Caco-2 (cell line): ENCODE measurements at regions not wholly inside any gene's neighbourhood (a gene's known extent, or its start where the extent isn't known, plus 50 kb on each side); places are given as distances from the start of the nearest gene placed in this dataset.

Source experiments
- BruUV-seq: library from RNA; stranded (reverse); fragments of 400-500 nt; replicated peaks from 2 replicates; lab custom pipeline; 2021; lab: Mats Ljungman, UMichigan
- CTCF ChIA-PET: fragments of 300-600 bp; sonication (Branson Sonifier 250); formaldehyde crosslinking; loops from one replicate; lab custom pipeline; 2022; ENCODE audit warnings: antibody characterized with exemption; lab: Charles Lee
- POLR2A ChIA-PET: fragments of 300-600 bp; sonication (Branson Sonifier 250); formaldehyde crosslinking; loops from one replicate; lab custom pipeline; 2022; ENCODE audit warnings: antibody characterized with exemption; lab: Charles Lee
- DNase-seq, 2 experiments: peaks; one replicate each; pipeline versions ENCODE4 v3.0.0 to v3.0.0-alpha.2; 2020 to 2022
- H3K27me3 ChIP-seq: replicated peaks from 2 replicates; pipeline ENCODE4 v1.6.0; 2011; ENCODE audit warnings: low read length; ENCODE audit not compliant: control insufficient read depth, insufficient read depth
- H3K36me3 ChIP-seq: 2 replicates; pipeline ENCODE4 v1.5.1; 2011; ENCODE audit warnings: low read length; ENCODE audit not compliant: control insufficient read depth, insufficient read depth
- H3K4me1 ChIP-seq: fragments of 250-450 bp; sonication (Bioruptor Pico); 2 replicates; pipeline ENCODE4 v1.5.1; 2020; ENCODE audit warnings: mild to moderate bottlenecking
- H3K4me3 ChIP-seq: 2 replicates; pipeline ENCODE4 v1.5.1; 2011; ENCODE audit warnings: low read depth, mild to moderate bottlenecking, control low read depth, low read length
- H3K9me3 ChIP-seq: fragments of 250-450 bp; sonication (Bioruptor Pico); 2 replicates; pipeline ENCODE4 v1.5.1; 2020; ENCODE audit warnings: mild to moderate bottlenecking, moderate library complexity
- H3K27ac Mint-ChIP-seq: one replicate; pipeline ENCODE4 v1.8.0; 2022; ENCODE audit warnings: mixed read lengths; ENCODE audit not compliant: unreplicated experiment
- H3K27me3 Mint-ChIP-seq: one replicate; pipeline ENCODE4 v1.8.0; 2022; ENCODE audit warnings: mixed read lengths; ENCODE audit not compliant: insufficient read depth, unreplicated experiment
- H3K36me3 Mint-ChIP-seq: one replicate; pipeline ENCODE4 v1.8.0; 2022; ENCODE audit warnings: mild to moderate bottlenecking, mixed read lengths; ENCODE audit not compliant: insufficient read depth, unreplicated experiment
- H3K4me1 Mint-ChIP-seq: one replicate; pipeline ENCODE4 v1.8.0; 2022; ENCODE audit warnings: low read depth, mixed read lengths; ENCODE audit not compliant: unreplicated experiment
- H3K4me3 Mint-ChIP-seq: one replicate; pipeline ENCODE4 v1.8.0; 2022; ENCODE audit warnings: mild to moderate bottlenecking, moderate library complexity, mixed read lengths; ENCODE audit not compliant: unreplicated experiment
- H3K9me3 Mint-ChIP-seq: one replicate; pipeline ENCODE4 v1.8.0; 2022; ENCODE audit warnings: mixed read lengths; ENCODE audit not compliant: unreplicated experiment
- CTCF ChIP-seq, 2 experiments: fragments of 200-600 bp in 1 of 2; IDR thresholded peaks; 1 replicate in 1 of 2; 2 replicates in 1 of 2; pipeline versions ENCODE4 v1.5.1 to v1.8.0; 2011 to 2022; ENCODE audit warnings: antibody characterized with exemption in 1 of 2, control low read depth in 1 of 2, inconsistent platforms in 1 of 2, low read depth in 1 of 2, low read length in 1 of 2, mild to moderate bottlenecking in 1 of 2, moderate library complexity in 1 of 2; ENCODE audit not compliant: insufficient read depth in 1 of 2, severe bottlenecking in 1 of 2, unreplicated experiment in 1 of 2
- intact Hi-C: fragments of 100-400 bp; cut with micrococcal nuclease; formaldehyde crosslinking; loops from one replicate; pipeline ENCODE4 v1.10.0; 2022; ENCODE audit not compliant: unreplicated experiment

- BruUV-seq: no TSS peak
These were observed 320.7 kb upstream of the PCDH7 start for GRCh38 chr4:30399476-30399875.

GRCh38 chr4:30402276-30402675 lies 317.9 kb upstream of the PCDH7 start:
- H3K36me3 Mint-ChIP-seq: peaks cover 6% of the 10 kb centered on the region
- peaks cover 6% of the 10 kb centered on the region for H3K9me3 Mint-ChIP-seq
- Histone ChIP-seq H3K36me3 (no peaks in the 10 kb centered on the region), H3K4me3 (no peak overlapping the region), H3K27me3 (no peaks in the 10 kb centered on the region), H3K4me1 (peaks cover 32% of the 10 kb centered on the region), H3K9me3 (no peaks in the 10 kb centered on the region)
- no peak for DNase-seq
- intact Hi-C loops: no loop called here
- CTCF ChIA-PET: no interaction called here
- POLR2A ChIA-PET: no interaction called here
- no peak overlapping the region for H3K4me3 Mint-ChIP-seq
- TF ChIP-seq CTCF (IDR thresholded peaks at IDR 0.05; ENCODE audit: insufficient read depth in 1 of 2, low read depth in 1 of 2, low read length in 1 of 2, severe bottlenecking in 1 of 2, unreplicated experiment in 1 of 2): no peak
- BruUV-seq: no TSS peak
- H3K4me1 Mint-ChIP-seq: peaks cover 21% of the 10 kb centered on the region
- no peak overlapping the region for H3K27ac Mint-ChIP-seq
- H3K27me3 Mint-ChIP-seq: no peaks in the 10 kb centered on the region

More at GRCh38 chr4:30399476-30399875, 320.7 kb upstream of the PCDH7 start:
- ChIA-PET POLR2A (no interaction called here), CTCF (interaction anchor here (1.1 kb wide), 1 partner anchor 19 kb away, joined by 6 read pairs; no protein-coding TSS in a partner anchor)
- Mint-ChIP-seq H3K4me1 (peaks cover 28% of the 10 kb centered on the region), H3K9me3 (peaks cover 6% of the 10 kb centered on the region), H3K27ac (peak overlapping the region; percentile 74), H3K36me3 (peaks cover 6% of the 10 kb centered on the region), H3K27me3 (no peaks in the 10 kb centered on the region), H3K4me3 (peak overlapping the region; percentile 16)
- no peak overlapping the region for H3K4me3 ChIP-seq
- intact Hi-C loops: loop anchor here (1.0 to 10.0 kb wide), 2 partner anchors 19 to 205 kb away; no protein-coding TSS in a partner anchor
- H3K9me3 ChIP-seq: no peaks in the 10 kb centered on the region
- H3K4me1 ChIP-seq: peaks cover 38% of the 10 kb centered on the region
- DNase-seq: peak; percentile 64 to 72
- H3K36me3 ChIP-seq: no peaks in the 10 kb centered on the region
- TF ChIP-seq CTCF (IDR thresholded peaks at IDR 0.05; ENCODE audit: insufficient read depth in 1 of 2, low read depth in 1 of 2, low read length in 1 of 2, severe bottlenecking in 1 of 2, unreplicated experiment in 1 of 2): no peak
- no peaks in the 10 kb centered on the region for H3K27me3 ChIP-seq

DNA sequence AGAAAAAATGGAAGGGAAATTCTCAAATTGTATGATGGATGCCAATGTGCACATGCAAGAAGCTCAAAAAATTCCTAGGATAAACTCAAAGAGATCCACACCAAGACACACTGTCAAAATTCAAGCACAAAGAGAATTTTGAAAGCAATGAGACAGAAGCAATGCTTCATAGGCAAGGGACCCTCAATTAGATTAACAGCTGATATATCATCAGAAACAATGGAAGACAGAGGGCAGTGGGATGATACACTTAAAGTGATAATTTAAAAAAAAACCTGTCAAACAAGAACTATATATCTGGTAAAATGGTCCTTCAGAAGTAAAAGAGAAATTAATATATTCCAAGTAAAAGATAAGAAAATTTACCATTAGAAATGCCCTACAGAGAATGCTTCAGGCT lies 306.3 kb upstream of the PCDH7 start:
- H3K9me3 Mint-ChIP-seq: peaks cover 52% of the 10 kb centered on the region
- no peaks in the 10 kb centered on the region for H3K27me3 Mint-ChIP-seq
- no peaks in the 10 kb centered on the region for H3K27me3 ChIP-seq
- no peak overlapping the region for H3K4me3 Mint-ChIP-seq
- peaks cover 16% of the 10 kb centered on the region for H3K9me3 ChIP-seq
- TF ChIP-seq CTCF (IDR thresholded peaks at IDR 0.05; ENCODE audit: insufficient read depth in 1 of 2, low read depth in 1 of 2, low read length in 1 of 2, severe bottlenecking in 1 of 2, unreplicated experiment in 1 of 2): no peak
- no peaks in the 10 kb centered on the region for H3K36me3 ChIP-seq
- H3K36me3 Mint-ChIP-seq: no peaks in the 10 kb centered on the region
- ChIA-PET CTCF (no interaction called here), POLR2A (no interaction called here)
- no peak for DNase-seq
- no TSS peak for BruUV-seq
- no peaks in the 10 kb centered on the region for H3K4me1 Mint-ChIP-seq
- H3K27ac Mint-ChIP-seq: no peak overlapping the region
- H3K4me3 ChIP-seq: no peak overlapping the region
- intact Hi-C loops: no loop called here
- H3K4me1 ChIP-seq: no peaks in the 10 kb centered on the region
